Activated CD8-positive, alpha-beta T cell treated with anti-CD3 and anti-CD28 coated beads for 36 hours (primary cell): ENCODE measurements at regions not wholly inside any gene's neighbourhood (a gene's known extent, or its start where the extent isn't known, plus 50 kb on each side); places are given as distances from the start of the nearest gene placed in this dataset.

ENCODE experiments used
- ATAC-seq: fragments of 200-7000 bp; cut with Tn5 transposase; one replicate; pipeline ENCODE4 v1.10.0; 2021; ENCODE audit warnings: mild to moderate bottlenecking, moderate library complexity
- CTCF ChIA-PET: fragments of 350-600 bp; sonication (Branson Sonifier 250); formaldehyde crosslinking; loops from one replicate; lab custom pipeline; 2021; ENCODE audit warnings: antibody characterized with exemption; lab: Charles Lee
- POLR2A ChIA-PET: fragments of 350-600 bp; sonication (Branson Sonifier 250); formaldehyde crosslinking; loops from one replicate; lab custom pipeline; 2021; ENCODE audit warnings: antibody characterized with exemption; lab: Charles Lee
- DNase-seq: peaks from one replicate; pipeline ENCODE4 v3.0.0-alpha.2; 2020
- H3K27ac Mint-ChIP-seq: one replicate; pipeline ENCODE4 v1.8.0; 2021; ENCODE audit warnings: mild to moderate bottlenecking, mixed read lengths
- H3K27me3 Mint-ChIP-seq: one replicate; pipeline ENCODE4 v1.8.0; 2021; ENCODE audit warnings: mixed read lengths
- H3K36me3 Mint-ChIP-seq: one replicate; pipeline ENCODE4 v1.8.0; 2021; ENCODE audit warnings: low read depth, mixed read lengths
- H3K4me1 Mint-ChIP-seq: one replicate; pipeline ENCODE4 v1.8.0; 2021; ENCODE audit warnings: low read depth, mixed read lengths
- H3K4me3 Mint-ChIP-seq: one replicate; pipeline ENCODE4 v1.8.0; 2021; ENCODE audit warnings: mild to moderate bottlenecking, moderate library complexity, mixed read lengths
- H3K9me3 Mint-ChIP-seq: one replicate; pipeline ENCODE4 v1.8.0; 2021; ENCODE audit warnings: mixed read lengths
- CTCF ChIP-seq: fragments of 200-600 bp; IDR thresholded peaks from one replicate; pipeline ENCODE4 v1.8.0; 2022; ENCODE audit warnings: antibody characterized with exemption, mild to moderate bottlenecking
- intact Hi-C: fragments of 100-400 bp; cut with micrococcal nuclease; formaldehyde crosslinking; loops from one replicate; pipeline ENCODE4 v1.10.0; 2022

DNA sequence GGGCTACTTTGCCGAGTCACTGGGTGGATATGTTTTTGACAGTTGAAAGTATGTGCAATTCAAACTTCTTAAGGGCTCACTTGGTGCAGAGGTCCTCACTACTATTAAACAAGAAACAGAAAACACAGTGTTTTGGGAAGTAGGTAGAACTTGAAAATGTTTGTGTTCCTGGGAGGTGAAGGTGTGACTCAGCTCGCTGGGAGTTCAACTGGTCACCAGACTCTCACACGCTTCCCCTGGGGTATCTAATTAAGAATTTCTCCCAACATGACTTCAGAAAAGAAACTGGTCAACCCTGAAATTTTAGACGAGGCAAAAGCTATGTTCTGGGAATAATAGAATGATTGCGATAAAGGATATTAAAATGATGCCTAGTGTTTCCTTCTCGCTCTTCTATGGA lies 1039.8 kb upstream of the SEMA6D start:
- no peak for ATAC-seq
- H3K4me1 Mint-ChIP-seq: no peaks in the 10 kb centered on the region
- no peak overlapping the region for H3K27ac Mint-ChIP-seq
- H3K27me3 Mint-ChIP-seq: no peaks in the 10 kb centered on the region
- DNase-seq: no peak
- TF ChIP-seq CTCF: no peak
- no peak overlapping the region for H3K4me3 Mint-ChIP-seq
- POLR2A ChIA-PET: no interaction called here
- CTCF ChIA-PET: no interaction called here
- intact Hi-C loops: no loop called here
- peaks cover 3% of the 10 kb centered on the region for H3K9me3 Mint-ChIP-seq
- H3K36me3 Mint-ChIP-seq: no peaks in the 10 kb centered on the region

GRCh38 chr15:46681901-46682300 lies 1035.4 kb upstream of the SEMA6D start:
- POLR2A ChIA-PET: no interaction called here
- ATAC-seq (no peak), DNase-seq (no peak)
- CTCF ChIA-PET: no interaction called here
- peaks cover 3% of the 10 kb centered on the region for H3K9me3 Mint-ChIP-seq
- no peak overlapping the region for H3K27ac Mint-ChIP-seq
- no peak for TF ChIP-seq CTCF
- H3K4me3 Mint-ChIP-seq: no peak overlapping the region
- intact Hi-C loops: no loop called here
- H3K4me1 Mint-ChIP-seq: no peaks in the 10 kb centered on the region
- no peaks in the 10 kb centered on the region for H3K36me3 Mint-ChIP-seq
- no peaks in the 10 kb centered on the region for H3K27me3 Mint-ChIP-seq

GRCh38 chr15:46682969-46683791 lies 1034.1 kb upstream of the SEMA6D start:
- ATAC-seq (no peak), DNase-seq (no peak)
- no peak for TF ChIP-seq CTCF
- CTCF ChIA-PET: no interaction called here
- no peak overlapping the region for H3K27ac Mint-ChIP-seq
- H3K27me3 Mint-ChIP-seq: no peaks in the 10 kb centered on the region
- POLR2A ChIA-PET: no interaction called here
- peaks cover 1% of the 10 kb centered on the region for H3K9me3 Mint-ChIP-seq
- H3K4me3 Mint-ChIP-seq: no peak overlapping the region
- H3K36me3 Mint-ChIP-seq: no peaks in the 10 kb centered on the region
- no peaks in the 10 kb centered on the region for H3K4me1 Mint-ChIP-seq
- intact Hi-C loops: no loop called here

DNA sequence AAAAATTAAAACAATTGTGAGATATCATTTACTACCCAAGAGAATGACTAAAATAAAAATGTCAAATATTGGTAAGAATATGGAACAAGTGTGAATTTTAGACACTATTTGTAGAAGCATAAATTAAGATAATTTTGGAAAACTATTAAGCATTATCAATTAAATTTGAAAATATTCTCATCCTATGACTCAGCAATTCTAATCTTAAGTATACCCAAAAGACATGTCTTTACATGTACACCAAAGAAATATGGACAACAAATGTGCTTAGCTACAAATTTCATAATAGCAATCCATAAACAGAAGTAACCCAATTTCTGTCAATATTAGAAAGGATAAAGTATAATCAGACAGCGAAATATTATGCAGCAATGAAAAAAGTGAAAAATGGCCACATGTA lies 1032.2 kb upstream of the SEMA6D start:
- no peak overlapping the region for H3K27ac Mint-ChIP-seq

More for the DNA sequence above, 1032.2 kb upstream of the SEMA6D start:
- ChIA-PET POLR2A (no interaction called here), CTCF (no interaction called here)
- H3K36me3 Mint-ChIP-seq: no peaks in the 10 kb centered on the region
- H3K9me3 Mint-ChIP-seq: no peaks in the 10 kb centered on the region
- intact Hi-C loops: no loop called here
- no peaks in the 10 kb centered on the region for H3K4me1 Mint-ChIP-seq
- no peak overlapping the region for H3K4me3 Mint-ChIP-seq
- TF ChIP-seq CTCF: no peak
- DNase-seq (no peak), ATAC-seq (no peak)
- no peaks in the 10 kb centered on the region for H3K27me3 Mint-ChIP-seq
